Astrocyte (in vitro differentiated cells and primary cell): ENCODE measurements at regions not wholly inside any gene's neighbourhood (a gene's known extent, or its start where the extent isn't known, plus 50 kb on each side); places are given as distances from the start of the nearest gene placed in this dataset.

Experiments
- DNase-seq: peaks from one replicate; pipeline ENCODE4 v3.0.0-alpha.2; 2010; ENCODE audit warnings: low read depth
- FAIRE-seq: peaks from 2 replicates; lab custom pipeline; 2011; peaks lifted over from hg19 to GRCh38; lab: Jason Lieb, UNC
- H2AFZ ChIP-seq: 2 replicates; pipeline ENCODE4 v1.6.0; 2012; ENCODE audit warnings: low read depth, low read length, inconsistent platforms
- H3K27ac ChIP-seq: 2 replicates; pipeline ENCODE4 v1.5.1; 2011; ENCODE audit warnings: low read depth, low read length, inconsistent platforms
- H3K27me3 ChIP-seq: 2 replicates; pipeline ENCODE4 v1.6.0; 2011; ENCODE audit warnings: low read length, inconsistent platforms; ENCODE audit not compliant: insufficient read depth
- H3K36me3 ChIP-seq: 2 replicates; pipeline ENCODE4 v1.5.1; 2011; ENCODE audit warnings: low read length, inconsistent platforms; ENCODE audit not compliant: insufficient read depth
- H3K4me1 ChIP-seq: 2 replicates; pipeline ENCODE4 v1.5.1; 2011; ENCODE audit warnings: low read length, inconsistent platforms; ENCODE audit not compliant: insufficient read depth
- H3K4me2 ChIP-seq: 2 replicates; pipeline ENCODE4 v1.6.0; 2012; ENCODE audit warnings: low read length, inconsistent platforms
- H3K4me3 ChIP-seq: 2 replicates; pipeline ENCODE4 v1.5.1; 2011; ENCODE audit warnings: low read depth, mild to moderate bottlenecking, low read length, inconsistent platforms; ENCODE audit not compliant: insufficient read depth
- H3K79me2 ChIP-seq: 2 replicates; pipeline ENCODE4 v1.6.0; 2012; ENCODE audit warnings: mild to moderate bottlenecking, low read length, inconsistent platforms; ENCODE audit not compliant: insufficient read depth
- H3K9ac ChIP-seq: 2 replicates; pipeline ENCODE4 v1.6.0; 2012; ENCODE audit warnings: mild to moderate bottlenecking, low read length, inconsistent platforms
- H3K9me3 ChIP-seq: 2 replicates; pipeline ENCODE4 v1.5.1; 2012; ENCODE audit warnings: low read depth, mild to moderate bottlenecking, low read length, inconsistent platforms; ENCODE audit not compliant: insufficient read depth
- H4K20me1 ChIP-seq: 2 replicates; pipeline ENCODE4 v1.6.0; 2012; ENCODE audit warnings: low read length, inconsistent platforms; ENCODE audit not compliant: insufficient read depth
- H3K27ac Mint-ChIP-seq: one replicate; pipeline ENCODE4 v1.8.0; 2021; ENCODE audit warnings: mild to moderate bottlenecking, mixed read lengths; ENCODE audit not compliant: unreplicated experiment
- H3K27me3 Mint-ChIP-seq: one replicate; pipeline ENCODE4 v1.8.0; 2021; ENCODE audit warnings: low read depth, mixed read lengths; ENCODE audit not compliant: unreplicated experiment
- H3K36me3 Mint-ChIP-seq: one replicate; pipeline ENCODE4 v1.8.0; 2021; ENCODE audit warnings: low read depth, mixed read lengths; ENCODE audit not compliant: unreplicated experiment
- H3K4me1 Mint-ChIP-seq: one replicate; pipeline ENCODE4 v1.8.0; 2021; ENCODE audit warnings: low read depth, mixed read lengths; ENCODE audit not compliant: unreplicated experiment
- H3K4me3 Mint-ChIP-seq: one replicate; pipeline ENCODE4 v1.8.0; 2021; ENCODE audit warnings: mild to moderate bottlenecking, moderate library complexity, mixed read lengths; ENCODE audit not compliant: unreplicated experiment
- H3K9me3 Mint-ChIP-seq: one replicate; pipeline ENCODE4 v1.8.0; 2021; ENCODE audit warnings: mild to moderate bottlenecking, mixed read lengths; ENCODE audit not compliant: unreplicated experiment
- CTCF ChIP-seq: IDR thresholded peaks from 2 replicates; pipeline ENCODE4 v1.5.1; 2011; ENCODE audit warnings: low read depth, mild to moderate bottlenecking, inconsistent platforms, low read length, moderate library complexity; ENCODE audit not compliant: insufficient read depth
- EZH2 ChIP-seq: IDR thresholded peaks from 2 replicates; pipeline ENCODE4 v1.6.1; 2012; ENCODE audit warnings: mild to moderate bottlenecking, low read length, inconsistent platforms; ENCODE audit not compliant: insufficient read depth

DNA sequence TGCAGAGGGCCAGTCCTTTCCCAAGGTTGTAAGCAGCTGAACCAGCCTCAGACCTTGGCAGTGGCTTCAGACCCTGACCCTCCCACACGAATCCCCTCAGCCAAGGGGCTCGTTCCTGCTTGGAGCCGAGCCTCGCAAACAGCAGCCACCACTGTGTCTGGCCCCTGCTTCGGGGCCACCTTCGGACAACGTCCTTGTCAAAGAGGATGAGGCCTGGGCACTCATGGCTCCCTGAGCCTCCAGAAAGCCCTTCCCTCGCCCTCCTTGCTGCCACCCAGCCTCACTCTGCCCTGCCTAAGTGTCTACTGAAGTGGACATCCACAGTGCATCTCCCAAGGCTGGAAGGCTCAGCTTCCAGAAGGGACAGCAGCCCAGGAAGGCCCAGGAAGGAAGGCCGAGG, 161.7 kb downstream of the OLFM1 start:
- Mint-ChIP-seq H3K27ac (no peak overlapping the region), H3K4me1 (peaks cover 2% of the 10 kb centered on the region), H3K4me3 (no peak overlapping the region)

DNA sequence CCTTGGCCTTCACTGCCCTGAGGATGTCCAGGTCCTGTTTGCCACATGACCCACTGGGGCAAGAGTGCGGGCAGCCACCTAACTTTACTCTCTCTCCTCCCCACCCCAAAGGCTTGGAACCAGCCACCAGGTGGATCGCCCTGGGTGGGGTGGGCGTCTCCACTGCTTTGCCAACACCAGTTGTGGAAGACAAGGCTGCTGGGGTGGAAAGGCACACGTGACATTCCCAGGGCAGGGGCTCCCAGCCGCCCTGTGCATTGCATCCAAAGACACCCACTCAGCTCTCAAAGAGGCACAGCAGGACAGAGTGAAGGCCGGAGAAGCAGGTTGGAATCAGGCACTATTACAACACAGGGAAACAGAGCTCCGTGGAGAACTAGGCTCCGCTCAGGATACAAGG, 162.2 kb downstream of the OLFM1 start:
- H3K4me2 ChIP-seq: no peak overlapping the region
- H3K4me1 Mint-ChIP-seq: peaks cover 2% of the 10 kb centered on the region

More for the DNA sequence above, 161.7 kb downstream of the OLFM1 start:
- Histone ChIP-seq H3K4me1 (no peaks in the 10 kb centered on the region), H3K4me3 (no peak overlapping the region), H3K4me2 (no peak overlapping the region), H4K20me1 (no peaks in the 10 kb centered on the region), H3K9ac (no peak overlapping the region), H3K36me3 (no peaks in the 10 kb centered on the region), H3K79me2 (no peaks in the 10 kb centered on the region), H3K9me3 (no peaks in the 10 kb centered on the region), H2AFZ (no peak overlapping the region), H3K27ac (no peak overlapping the region), H3K27me3 (no peaks in the 10 kb centered on the region)
- DNase-seq (no peak), FAIRE-seq (no peak)
- Mint-ChIP-seq H3K27me3 (peaks cover 27% of the 10 kb centered on the region), H3K9me3 (no peaks in the 10 kb centered on the region), H3K36me3 (no peaks in the 10 kb centered on the region)
- TF ChIP-seq CTCF (no peak), EZH2 (no peak)

More for the DNA sequence above, 162.2 kb downstream of the OLFM1 start:
- Histone ChIP-seq H2AFZ (no peak overlapping the region), H3K27me3 (no peaks in the 10 kb centered on the region), H3K4me3 (no peak overlapping the region), H3K36me3 (no peaks in the 10 kb centered on the region), H4K20me1 (no peaks in the 10 kb centered on the region), H3K4me1 (no peaks in the 10 kb centered on the region), H3K79me2 (no peaks in the 10 kb centered on the region), H3K27ac (no peak overlapping the region), H3K9me3 (no peaks in the 10 kb centered on the region), H3K9ac (no peak overlapping the region)
- no peaks in the 10 kb centered on the region for H3K9me3 Mint-ChIP-seq
- H3K27ac Mint-ChIP-seq: no peak overlapping the region
- H3K36me3 Mint-ChIP-seq: no peaks in the 10 kb centered on the region
- no peak for TF ChIP-seq EZH2
- TF ChIP-seq CTCF: no peak
- FAIRE-seq (no peak), DNase-seq (no peak)
- H3K27me3 Mint-ChIP-seq: peaks cover 27% of the 10 kb centered on the region
- H3K4me3 Mint-ChIP-seq: no peak overlapping the region
